ENCODE measurements at regions not wholly inside any gene's neighbourhood (a gene's known extent, or its start where the extent isn't known, plus 50 kb on each side); places are given as distances from the start of the nearest gene placed in this dataset.

- CTCF ChIA-PET, result no interaction called here
Measured at GRCh38 chr22:48756146-48757111, 1071.2 kb downstream of the BRD1 start.

GRCh38 chr22:48755059-48755949, 1072.4 kb downstream of the BRD1 start:
- POLR2A ChIA-PET, result no interaction called here
- TF ChIP-seq CTCF (IDR thresholded peaks at IDR 0.05; ENCODE audit: insufficient read depth, low read depth, low read length), result no peak
- Histone ChIP-seq H3K27me3 (ENCODE audit: control insufficient read depth, insufficient read depth, low read length) (no peaks in the 10 kb centered on the region), H3K4me3 (ENCODE audit: low read depth, low read length) (no peak overlapping the region), H3K36me3 (ENCODE audit: control insufficient read depth, insufficient read depth, low read length) (no peaks in the 10 kb centered on the region)
- CTCF ChIA-PET, result no interaction called here
- no peak for DNase-seq (ENCODE audit: low read depth)

More at GRCh38 chr22:48756146-48757111, 1071.2 kb downstream of the BRD1 start:
- Histone ChIP-seq H3K36me3 (ENCODE audit: control insufficient read depth, insufficient read depth, low read length) (no peaks in the 10 kb centered on the region), H3K4me3 (ENCODE audit: low read depth, low read length) (no peak overlapping the region), H3K27me3 (ENCODE audit: control insufficient read depth, insufficient read depth, low read length) (no peaks in the 10 kb centered on the region)
- TF ChIP-seq CTCF (IDR thresholded peaks at IDR 0.05; ENCODE audit: insufficient read depth, low read depth, low read length), result no peak
- POLR2A ChIA-PET, result no interaction called here
- no peak for DNase-seq (ENCODE audit: low read depth)

GRCh38 chr22:48754611-48755058, 1073.0 kb downstream of the BRD1 start:
- POLR2A ChIA-PET, result no interaction called here
- no peak for TF ChIP-seq CTCF (IDR thresholded peaks at IDR 0.05; ENCODE audit: insufficient read depth, low read depth, low read length)
- DNase-seq (ENCODE audit: low read depth), result no peak

GRCh38 chr22:48753752-48754517, 1073.7 kb downstream of the BRD1 start:
- no peaks in the 10 kb centered on the region for H3K36me3 ChIP-seq (ENCODE audit: control insufficient read depth, insufficient read depth, low read length)
- POLR2A ChIA-PET, result no interaction called here
- CTCF ChIA-PET, result no interaction called here
- no peak for DNase-seq (ENCODE audit: low read depth)
- no peak overlapping the region for H3K4me3 ChIP-seq (ENCODE audit: low read depth, low read length)
- H3K27me3 ChIP-seq (ENCODE audit: control insufficient read depth, insufficient read depth, low read length), result no peaks in the 10 kb centered on the region
- TF ChIP-seq CTCF (IDR thresholded peaks at IDR 0.05; ENCODE audit: insufficient read depth, low read depth, low read length), result no peak

More at GRCh38 chr22:48754611-48755058, 1073.0 kb downstream of the BRD1 start:
- no peak overlapping the region for H3K4me3 ChIP-seq (ENCODE audit: low read depth, low read length)
- no peaks in the 10 kb centered on the region for H3K27me3 ChIP-seq (ENCODE audit: control insufficient read depth, insufficient read depth, low read length)
- CTCF ChIA-PET, result no interaction called here
- H3K36me3 ChIP-seq (ENCODE audit: control insufficient read depth, insufficient read depth, low read length), result no peaks in the 10 kb centered on the region

Measured in BJ (cell line).